ENCODE measurements at regions not wholly inside any gene's neighbourhood (a gene's known extent, or its start where the extent isn't known, plus 50 kb on each side); places are given as distances from the start of the nearest gene placed in this dataset.
"Not testable (repeated sequence)": the region's sequence is repeated elsewhere in the genome, so short reads cannot be mapped to it uniquely, and the experiment has no call there.

GRCh38 chr4:148874331-148874730 lies 432.1 kb upstream of the NR3C2 start:
- Mint-ChIP-seq H3K9me3 (no peaks in the 10 kb centered on the region), H3K27ac (no peak overlapping the region), H3K4me1 (no peaks in the 10 kb centered on the region), H3K36me3 (no peaks in the 10 kb centered on the region), H3K4me3 (no peak overlapping the region), H3K27me3 (no peaks in the 10 kb centered on the region)
- no peak for ATAC-seq

- Mint-ChIP-seq H3K9me3 (no peaks in the 10 kb centered on the region), H3K4me3 (no peak overlapping the region), H3K36me3 (no peaks in the 10 kb centered on the region), H3K27me3 (no peaks in the 10 kb centered on the region), H3K27ac (no peak overlapping the region), H3K4me1 (no peaks in the 10 kb centered on the region)
- no peak for ATAC-seq
Observed at GRCh38 chr4:148868191-148868590, 426.0 kb upstream of the NR3C2 start.

GRCh38 chr4:148866666-148867065 lies 424.5 kb upstream of the NR3C2 start:
- Mint-ChIP-seq H3K4me3 (no peak overlapping the region), H3K27ac (no peak overlapping the region), H3K9me3 (no peaks in the 10 kb centered on the region), H3K4me1 (no peaks in the 10 kb centered on the region), H3K36me3 (no peaks in the 10 kb centered on the region), H3K27me3 (no peaks in the 10 kb centered on the region)
- no peak for ATAC-seq

- Mint-ChIP-seq H3K4me3 (no peak overlapping the region), H3K27ac (no peak overlapping the region), H3K36me3 (no peaks in the 10 kb centered on the region), H3K4me1 (no peaks in the 10 kb centered on the region), H3K9me3 (peaks cover 3% of the 10 kb centered on the region), H3K27me3 (no peaks in the 10 kb centered on the region)
- ATAC-seq: no peak
Observed at GRCh38 chr4:148857973-148858534, 415.8 kb upstream of the NR3C2 start.

- Mint-ChIP-seq H3K36me3 (no peaks in the 10 kb centered on the region), H3K4me3 (no peak overlapping the region), H3K27ac (no peak overlapping the region), H3K4me1 (no peaks in the 10 kb centered on the region), H3K27me3 (no peaks in the 10 kb centered on the region), H3K9me3 (peaks cover 3% of the 10 kb centered on the region)
- ATAC-seq: no peak
Observed at GRCh38 chr4:148857239-148857972, 415.2 kb upstream of the NR3C2 start.

- no peaks in the 10 kb centered on the region for H3K27me3 Mint-ChIP-seq
- H3K4me3 Mint-ChIP-seq: no peak overlapping the region
- no peaks in the 10 kb centered on the region for H3K9me3 Mint-ChIP-seq
- H3K36me3 Mint-ChIP-seq: no peaks in the 10 kb centered on the region
- no peak for ATAC-seq
- no peak overlapping the region for H3K27ac Mint-ChIP-seq
- no peaks in the 10 kb centered on the region for H3K4me1 Mint-ChIP-seq
Observed at GRCh38 chr4:148854203-148854602, 412.0 kb upstream of the NR3C2 start.

GRCh38 chr4:148852092-148852699 lies 410.0 kb upstream of the NR3C2 start:
- H3K4me3 Mint-ChIP-seq: no peak overlapping the region
- no peak for ATAC-seq
- H3K9me3 Mint-ChIP-seq: no peaks in the 10 kb centered on the region
- no peaks in the 10 kb centered on the region for H3K36me3 Mint-ChIP-seq
- H3K4me1 Mint-ChIP-seq: no peaks in the 10 kb centered on the region
- H3K27me3 Mint-ChIP-seq: no peaks in the 10 kb centered on the region
- no peak overlapping the region for H3K27ac Mint-ChIP-seq

- ATAC-seq: no peak
- H3K4me1 Mint-ChIP-seq: no peaks in the 10 kb centered on the region
- no peaks in the 10 kb centered on the region for H3K9me3 Mint-ChIP-seq
- no peak overlapping the region for H3K27ac Mint-ChIP-seq
- no peak overlapping the region for H3K4me3 Mint-ChIP-seq
- H3K36me3 Mint-ChIP-seq: no peaks in the 10 kb centered on the region
- no peaks in the 10 kb centered on the region for H3K27me3 Mint-ChIP-seq
Observed at GRCh38 chr4:148850257-148850995, 408.2 kb upstream of the NR3C2 start.

GRCh38 chr4:148849581-148849980 lies 407.4 kb upstream of the NR3C2 start:
- Mint-ChIP-seq H3K36me3 (no peaks in the 10 kb centered on the region), H3K9me3 (no peaks in the 10 kb centered on the region), H3K27ac (no peak overlapping the region), H3K4me1 (no peaks in the 10 kb centered on the region), H3K27me3 (no peaks in the 10 kb centered on the region), H3K4me3 (no peak overlapping the region)
- no peak for ATAC-seq

GRCh38 chr4:148847544-148848255 lies 405.5 kb upstream of the NR3C2 start:
- ATAC-seq: no peak
- H3K36me3 Mint-ChIP-seq: no peaks in the 10 kb centered on the region
- no peaks in the 10 kb centered on the region for H3K9me3 Mint-ChIP-seq
- H3K4me1 Mint-ChIP-seq: no peaks in the 10 kb centered on the region
- H3K27ac Mint-ChIP-seq: no peak overlapping the region
- H3K27me3 Mint-ChIP-seq: no peaks in the 10 kb centered on the region
- no peak overlapping the region for H3K4me3 Mint-ChIP-seq

GRCh38 chr4:148845609-148846008 lies 403.4 kb upstream of the NR3C2 start:
- ATAC-seq: no peak
- no peak overlapping the region for H3K4me3 Mint-ChIP-seq
- no peaks in the 10 kb centered on the region for H3K9me3 Mint-ChIP-seq
- H3K4me1 Mint-ChIP-seq: no peaks in the 10 kb centered on the region
- no peaks in the 10 kb centered on the region for H3K36me3 Mint-ChIP-seq
- H3K27ac Mint-ChIP-seq: no peak overlapping the region
- H3K27me3 Mint-ChIP-seq: no peaks in the 10 kb centered on the region

- Mint-ChIP-seq H3K27me3 (no peaks in the 10 kb centered on the region), H3K4me1 (no peaks in the 10 kb centered on the region), H3K4me3 (no peak overlapping the region), H3K9me3 (no peaks in the 10 kb centered on the region), H3K36me3 (no peaks in the 10 kb centered on the region), H3K27ac (no peak overlapping the region)
- no peak for ATAC-seq
Observed at GRCh38 chr4:148843625-148844024, 401.4 kb upstream of the NR3C2 start.

GRCh38 chr4:148842843-148843242 lies 400.6 kb upstream of the NR3C2 start:
- no peak overlapping the region for H3K27ac Mint-ChIP-seq
- no peaks in the 10 kb centered on the region for H3K27me3 Mint-ChIP-seq
- H3K36me3 Mint-ChIP-seq: no peaks in the 10 kb centered on the region
- no peaks in the 10 kb centered on the region for H3K9me3 Mint-ChIP-seq
- no peak for ATAC-seq
- no peaks in the 10 kb centered on the region for H3K4me1 Mint-ChIP-seq
- no peak overlapping the region for H3K4me3 Mint-ChIP-seq

GRCh38 chr4:148837571-148837970 lies 395.4 kb upstream of the NR3C2 start:
- not testable (repeated sequence) for ATAC-seq, H3K4me3 Mint-ChIP-seq, H3K36me3 Mint-ChIP-seq

More at GRCh38 chr4:148837571-148837970, 395.4 kb upstream of the NR3C2 start:
- H3K4me1 Mint-ChIP-seq: peaks cover 22% of the 10 kb centered on the region
- not testable (repeated sequence) for H3K27me3 Mint-ChIP-seq, H3K9me3 Mint-ChIP-seq, H3K27ac Mint-ChIP-seq

All from stimulated activated memory B cell treated with anti-CD40 and anti-IgM and Interleukin-4, amounts not matched to agents 10 μg/mL and 1 μg/mL and 100 μg/mL, for 72 hours (primary cell).